Adrenal gland (tissue), 5 donors: ENCODE measurements at regions not wholly inside any gene's neighbourhood (a gene's known extent, or its start where the extent isn't known, plus 50 kb on each side); places are given as distances from the start of the nearest gene placed in this dataset.

ENCODE experiments used
- CTCF ChIP-seq, 6 experiments: fragments of 450-650 bp in 4 of 6; fragments of 200-600 bp in 2 of 6; sonication (generic) in 1 of 6; IDR thresholded peaks; 1 replicate in 5 of 6; 2 replicates in 1 of 6; pipeline versions ENCODE4 v1.5.1 to v1.8.0; 2016 to 2021; ENCODE audit warnings: antibody characterized with exemption in 6 of 6, mild to moderate bottlenecking in 2 of 6, moderate library complexity in 1 of 6
- POLR2A ChIP-seq, 2 donors: fragments of 450-650 bp; IDR thresholded peaks; one replicate each; pipeline ENCODE4 v1.6.1; 2017; ENCODE audit warnings: antibody characterized with exemption in 2 of 2, mild to moderate bottlenecking in 2 of 2, moderate library complexity in 1 of 2
- donor health status: DM: no; HTN: no; CAD: no.

DNA sequence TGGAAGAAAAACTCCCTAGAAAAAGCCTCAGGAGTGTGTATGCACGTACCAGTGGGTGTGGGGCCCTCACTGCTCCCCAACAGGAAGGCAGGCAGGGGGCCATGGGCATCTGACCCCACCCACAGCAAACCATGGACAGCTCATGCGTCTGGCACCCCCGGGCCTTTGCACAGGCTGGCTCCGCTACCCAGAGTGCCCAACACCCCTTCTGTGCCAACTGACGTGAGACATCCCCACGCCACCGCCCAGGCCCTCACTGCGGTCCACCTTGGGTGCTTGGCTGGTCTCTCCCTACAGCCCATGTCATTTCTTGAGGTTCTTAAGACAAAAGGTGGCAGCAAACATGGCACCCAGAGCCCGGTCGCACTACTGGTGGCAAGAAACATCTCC is 91.4 kb downstream of the NCOR2 start:
- TF ChIP-seq POLR2A (IDR thresholded peaks at IDR 0.05), result no peak
- no peak for TF ChIP-seq CTCF (IDR thresholded peaks at IDR 0.05)
